HG02870 (cell line): ENCODE measurements at regions not wholly inside any gene's neighbourhood (a gene's known extent, or its start where the extent isn't known, plus 50 kb on each side); places are given as distances from the start of the nearest gene placed in this dataset.
A peak's percentile ranks its signal among the peaks of the same experiment; 100 is the strongest.
"Not testable (repeated sequence)": the region's sequence is repeated elsewhere in the genome, so short reads cannot be mapped to it uniquely, and the experiment has no call there.

Experiments
- ATAC-seq: cut with Tn5 transposase; IDR thresholded peaks from one replicate; pipeline ENCODE4 v1.9.1; 2021; ENCODE audit warnings: mild to moderate bottlenecking, moderate library complexity; ENCODE audit not compliant: unreplicated experiment

GRCh38 chr3:107217172-107217571 lies 160.1 kb upstream of the CCDC54 start:
- no peak for ATAC-seq

- no peak for ATAC-seq
Observed at GRCh38 chr3:107218864-107219269, 158.4 kb upstream of the CCDC54 start.

- ATAC-seq, result no peak
Observed at GRCh38 chr3:107220538-107220937, 156.7 kb upstream of the CCDC54 start.

- ATAC-seq, result no peak
Observed at GRCh38 chr3:107221856-107222255, 155.4 kb upstream of the CCDC54 start.

- no peak for ATAC-seq
Observed at GRCh38 chr3:107222907-107223306, 154.3 kb upstream of the CCDC54 start.

GRCh38 chr3:107224026-107224596 lies 153.1 kb upstream of the CCDC54 start:
- ATAC-seq, result no peak

- ATAC-seq, result no peak
Observed at GRCh38 chr3:107227091-107227490, 150.1 kb upstream of the CCDC54 start.

GRCh38 chr3:107233877-107234276 lies 143.4 kb upstream of the CCDC54 start:
- ATAC-seq, result not testable (repeated sequence)

- ATAC-seq, result no peak
Observed at GRCh38 chr3:107235193-107235927, 141.9 kb upstream of the CCDC54 start.

GRCh38 chr3:107235928-107236315 lies 141.3 kb upstream of the CCDC54 start:
- peak; percentile 73 for ATAC-seq

- ATAC-seq, result no peak
Observed at GRCh38 chr3:107236655-107237337, 140.4 kb upstream of the CCDC54 start.

GRCh38 chr3:107238787-107239186 lies 138.5 kb upstream of the CCDC54 start:
- no peak for ATAC-seq

- ATAC-seq, result no peak
Observed at GRCh38 chr3:107239703-107240102, 137.5 kb upstream of the CCDC54 start.

GRCh38 chr3:107240183-107241091 lies 136.8 kb upstream of the CCDC54 start:
- ATAC-seq, result peak; percentile 91

GRCh38 chr3:107241217-107241616 lies 136.0 kb upstream of the CCDC54 start:
- ATAC-seq, result peak; percentile 32

GRCh38 chr3:107242579-107242978 lies 134.7 kb upstream of the CCDC54 start:
- no peak for ATAC-seq

GRCh38 chr3:107247116-107247515 lies 130.1 kb upstream of the CCDC54 start:
- ATAC-seq, result no peak

GRCh38 chr3:107249132-107249531 lies 128.1 kb upstream of the CCDC54 start:
- no peak for ATAC-seq

GRCh38 chr3:107250221-107250620 lies 127.0 kb upstream of the CCDC54 start:
- ATAC-seq, result no peak

- ATAC-seq, result no peak
Observed at GRCh38 chr3:107251819-107252218, 125.4 kb upstream of the CCDC54 start.

GRCh38 chr3:107256963-107257362 lies 120.3 kb upstream of the CCDC54 start:
- ATAC-seq, result no peak
